GM12878 (cell line): ENCODE measurements at regions not wholly inside any gene's neighbourhood (a gene's known extent, or its start where the extent isn't known, plus 50 kb on each side); places are given as distances from the start of the nearest gene placed in this dataset.

Experiments used
- ATAC-seq: fragments of 200-7000 bp; cut with Tn5 transposase; 3 replicates; pipeline ENCODE4 v1.9.1; 2020; ENCODE audit warnings: mild to moderate bottlenecking, moderate library complexity
- BruUV-seq: library from RNA; stranded (reverse); fragments of 400-500 nt; replicated peaks from 2 replicates; lab custom pipeline; 2021; lab: Mats Ljungman, UMichigan
- CTCF ChIA-PET: fragments of 300-600 bp; sonication (Branson Sonifier 250); formaldehyde crosslinking; extraction: SDS; loops from one replicate; lab custom pipeline; 2021; ENCODE audit warnings: inconsistent platforms; lab: Yijun Ruan, JAX
- POLR2A ChIA-PET: fragments of 350-600 bp; formaldehyde crosslinking; extraction: SDS; loops from one replicate; lab custom pipeline; 2021; ENCODE audit warnings: inconsistent platforms; lab: Charles Lee
- RAD21 ChIA-PET: fragments of 300-600 bp; sonication (Branson Sonifier 250); formaldehyde crosslinking; loops from one replicate; lab custom pipeline; 2023; ENCODE audit warnings: antibody characterized with exemption; ENCODE audit not compliant: unreplicated experiment; lab: Charles Lee
- SMC1A ChIA-PET: fragments of 300-600 bp; sonication (Branson Sonifier 250); formaldehyde crosslinking; loops from one replicate; lab custom pipeline; 2023; ENCODE audit not compliant: unreplicated experiment, uncharacterized antibody; lab: Charles Lee
- DNase-seq: peaks from one replicate; pipeline ENCODE4 v3.0.0-alpha.2; 2011; ENCODE audit warnings: low read depth, low spot score
- FAIRE-seq: peaks from 3 replicates; lab custom pipeline; 2011; peaks lifted over from hg19 to GRCh38; lab: Jason Lieb, UNC
- H2AFZ ChIP-seq: 2 replicates; pipeline ENCODE4 v1.6.0; 2011; ENCODE audit warnings: low read depth, low read length, control low read depth; ENCODE audit not compliant: control insufficient read depth
- H3K27ac ChIP-seq: 2 replicates; pipeline ENCODE4 v1.5.1; 2011; ENCODE audit warnings: control low read depth; ENCODE audit not compliant: control insufficient read depth, insufficient read depth
- H3K27me3 ChIP-seq, 2 experiments: replicated peaks in 1 of 2; 2 replicates each; pipeline versions ENCODE4 v1.6.0 to v1.6.1; 2011; ENCODE audit warnings: low read length in 1 of 2; ENCODE audit not compliant: control insufficient read depth in 2 of 2, insufficient read depth in 2 of 2
- H3K36me3 ChIP-seq, 2 experiments: 2 replicates each; pipeline ENCODE4 v1.5.1; 2011; ENCODE audit warnings: low read length in 1 of 2; ENCODE audit not compliant: control insufficient read depth in 2 of 2, insufficient read depth in 2 of 2
- H3K4me1 ChIP-seq: 2 replicates; pipeline ENCODE4 v1.6.1; 2011; ENCODE audit warnings: mild to moderate bottlenecking, low read length, moderate library complexity, mixed read lengths; ENCODE audit not compliant: control insufficient read depth, insufficient read depth
- H3K4me2 ChIP-seq: 2 replicates; pipeline ENCODE4 v1.6.0; 2011; ENCODE audit warnings: control low read depth; ENCODE audit not compliant: control insufficient read depth, insufficient read depth
- H3K4me3 ChIP-seq: fragments of 200-600 bp; sonication (generic); 2 replicates; pipeline ENCODE4 v1.5.1; 2016
- H3K79me2 ChIP-seq: 2 replicates; pipeline ENCODE4 v1.6.0; 2011; ENCODE audit warnings: low read length; ENCODE audit not compliant: control insufficient read depth, insufficient read depth
- H3K9ac ChIP-seq: 2 replicates; pipeline ENCODE4 v1.8.0; 2011; ENCODE audit warnings: low read length, control low read depth, mixed read lengths; ENCODE audit not compliant: control insufficient read depth, insufficient read depth
- H3K9me3 ChIP-seq: replicated peaks from 3 replicates; pipeline ENCODE4 v1.5.1; 2011; ENCODE audit warnings: mild to moderate bottlenecking, low read length; ENCODE audit not compliant: control insufficient read depth, insufficient read depth
- H4K20me1 ChIP-seq: 2 replicates; pipeline ENCODE4 v1.6.0; 2011; ENCODE audit not compliant: control insufficient read depth, insufficient read depth
- BACH1 ChIP-seq: fragments of 450-650 bp; IDR thresholded peaks from 2 replicates; pipeline ENCODE4 v1.6.1; 2017; ENCODE audit warnings: mild to moderate bottlenecking, borderline replicate concordance
- HDAC2 ChIP-seq: fragments of 200-600 bp; sonication (generic); IDR thresholded peaks from 2 replicates; pipeline ENCODE4 v1.6.1; 2017
- NBN ChIP-seq: fragments of 450-650 bp; IDR thresholded peaks from 2 replicates; pipeline ENCODE4 v1.6.1; 2016
- NRF1 ChIP-seq: conservative IDR thresholded peaks from 2 replicates; pipeline ENCODE4 v1.6.1; 2011; ENCODE audit warnings: mild to moderate bottlenecking, low read depth, low read length, improper control_type of control experiment
- RAD51 ChIP-seq: fragments of 450-650 bp; IDR thresholded peaks from 2 replicates; pipeline ENCODE4 v1.6.1; 2016; ENCODE audit warnings: moderate library complexity, mild to moderate bottlenecking, inconsistent platforms
- SP1 ChIP-seq: IDR thresholded peaks from one replicate; pipeline ENCODE4 v1.6.1; 2011; ENCODE audit warnings: low read depth, low read length
- SREBF2 ChIP-seq: IDR thresholded peaks from 2 replicates; pipeline ENCODE4 v1.6.1; 2012; ENCODE audit warnings: mild to moderate bottlenecking, low read length
- ZBED1 ChIP-seq: IDR thresholded peaks from 2 replicates; pipeline ENCODE4 v1.6.1; 2016; ENCODE audit warnings: borderline replicate concordance
- ZNF217 ChIP-seq: fragments of 450-650 bp; IDR thresholded peaks from 2 replicates; pipeline ENCODE4 v1.6.1; 2017; ENCODE audit warnings: antibody characterized with exemption, mild to moderate bottlenecking
- in situ Hi-C: fragments of 300-500 bp; cut with MboI; formaldehyde crosslinking; loops from 9 replicates; pipeline ENCODE4 v1.14.3; 2018; ENCODE audit warnings: mixed read lengths
- intact Hi-C: fragments of 100-400 bp; cut with micrococcal nuclease; formaldehyde crosslinking; loops from one replicate; pipeline ENCODE4 v1.14.2; 2022; ENCODE audit not compliant: unreplicated experiment
- TF ChIP-seq, protein P1 (sequence below): IDR thresholded peaks from 2 replicates; pipeline ENCODE4 v1.6.1; 2012; ENCODE audit warnings: mild to moderate bottlenecking, low read depth, low read length
- TF ChIP-seq, protein P2 (sequence below): fragments of 450-650 bp; formaldehyde crosslinking; IDR thresholded peaks from 2 replicates; pipeline ENCODE4 v1.4.0; 2022; ENCODE audit warnings: mild to moderate bottlenecking, moderate library complexity
- TF ChIP-seq, protein P3 (sequence below): IDR thresholded peaks from 2 replicates; pipeline ENCODE4 v1.6.1; 2011; ENCODE audit warnings: mild to moderate bottlenecking, low read depth, low read length, moderate library complexity; ENCODE audit not compliant: insufficient replicate concordance

DNA sequence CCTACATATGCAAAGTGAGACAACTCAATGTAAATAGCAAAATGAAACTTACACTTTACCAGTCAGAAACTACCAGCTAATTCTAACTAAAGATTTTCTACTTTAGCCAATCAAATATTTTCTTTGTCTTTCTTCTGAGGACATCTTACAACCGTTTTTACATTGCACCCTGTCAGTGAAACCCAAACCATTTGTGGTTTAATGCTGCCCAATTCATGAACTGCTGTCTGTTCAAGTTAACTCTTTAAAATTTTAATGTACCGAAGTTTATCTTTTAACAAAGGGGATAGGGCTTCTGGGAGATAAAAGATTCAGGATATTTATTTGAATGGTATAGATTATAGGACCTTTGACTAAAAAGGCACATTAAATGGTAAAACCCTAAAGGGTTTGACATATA is 121.3 kb upstream of the HDDC2 start (continued):
- TF ChIP-seq, protein P1, sequence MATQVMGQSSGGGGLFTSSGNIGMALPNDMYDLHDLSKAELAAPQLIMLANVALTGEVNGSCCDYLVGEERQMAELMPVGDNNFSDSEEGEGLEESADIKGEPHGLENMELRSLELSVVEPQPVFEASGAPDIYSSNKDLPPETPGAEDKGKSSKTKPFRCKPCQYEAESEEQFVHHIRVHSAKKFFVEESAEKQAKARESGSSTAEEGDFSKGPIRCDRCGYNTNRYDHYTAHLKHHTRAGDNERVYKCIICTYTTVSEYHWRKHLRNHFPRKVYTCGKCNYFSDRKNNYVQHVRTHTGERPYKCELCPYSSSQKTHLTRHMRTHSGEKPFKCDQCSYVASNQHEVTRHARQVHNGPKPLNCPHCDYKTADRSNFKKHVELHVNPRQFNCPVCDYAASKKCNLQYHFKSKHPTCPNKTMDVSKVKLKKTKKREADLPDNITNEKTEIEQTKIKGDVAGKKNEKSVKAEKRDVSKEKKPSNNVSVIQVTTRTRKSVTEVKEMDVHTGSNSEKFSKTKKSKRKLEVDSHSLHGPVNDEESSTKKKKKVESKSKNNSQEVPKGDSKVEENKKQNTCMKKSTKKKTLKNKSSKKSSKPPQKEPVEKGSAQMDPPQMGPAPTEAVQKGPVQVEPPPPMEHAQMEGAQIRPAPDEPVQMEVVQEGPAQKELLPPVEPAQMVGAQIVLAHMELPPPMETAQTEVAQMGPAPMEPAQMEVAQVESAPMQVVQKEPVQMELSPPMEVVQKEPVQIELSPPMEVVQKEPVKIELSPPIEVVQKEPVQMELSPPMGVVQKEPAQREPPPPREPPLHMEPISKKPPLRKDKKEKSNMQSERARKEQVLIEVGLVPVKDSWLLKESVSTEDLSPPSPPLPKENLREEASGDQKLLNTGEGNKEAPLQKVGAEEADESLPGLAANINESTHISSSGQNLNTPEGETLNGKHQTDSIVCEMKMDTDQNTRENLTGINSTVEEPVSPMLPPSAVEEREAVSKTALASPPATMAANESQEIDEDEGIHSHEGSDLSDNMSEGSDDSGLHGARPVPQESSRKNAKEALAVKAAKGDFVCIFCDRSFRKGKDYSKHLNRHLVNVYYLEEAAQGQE = no peak

DNA sequence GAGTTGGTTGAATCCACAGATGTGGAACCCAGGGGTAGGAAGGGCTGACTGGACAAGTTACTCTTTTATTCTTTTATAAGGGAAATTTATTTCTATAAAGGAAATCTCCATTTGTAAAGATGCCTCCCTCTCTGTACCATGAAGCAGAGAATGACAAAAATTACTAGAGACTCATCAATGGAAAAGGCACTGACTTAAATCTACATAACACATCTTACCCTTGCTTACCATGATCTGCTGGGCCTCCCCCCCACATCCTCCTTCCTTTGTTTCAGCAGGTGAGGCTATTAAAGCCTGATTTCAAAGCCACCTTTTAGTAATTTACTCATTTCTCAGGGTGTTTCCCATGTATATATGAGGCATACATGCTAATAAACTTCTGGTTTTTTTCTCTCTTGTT is 130.2 kb upstream of the HDDC2 start:
- ChIA-PET CTCF (no interaction called here), POLR2A (no interaction called here), SMC1A (no interaction called here), RAD21 (no interaction called here)
- DNase-seq (no peak), ATAC-seq (no peak), FAIRE-seq (no peak)
- Histone ChIP-seq H3K9me3 (no peaks in the 10 kb centered on the region), H3K36me3 (no peaks in the 10 kb centered on the region), H3K4me1 (no peaks in the 10 kb centered on the region), H3K4me2 (no peak overlapping the region), H3K4me3 (no peak overlapping the region), H3K79me2 (no peaks in the 10 kb centered on the region), H2AFZ (no peak overlapping the region), H3K9ac (no peak overlapping the region), H3K27me3 (no peaks in the 10 kb centered on the region), H3K27ac (no peak overlapping the region), H4K20me1 (no peaks in the 10 kb centered on the region)
- BruUV-seq = no TSS peak
- in situ Hi-C loops = no loop called here
- no peak for TF ChIP-seq SP1
- no peak for TF ChIP-seq BACH1
- no peak for TF ChIP-seq SREBF2
- TF ChIP-seq NBN = no peak
- no peak for TF ChIP-seq HDAC2
- TF ChIP-seq, protein P2, sequence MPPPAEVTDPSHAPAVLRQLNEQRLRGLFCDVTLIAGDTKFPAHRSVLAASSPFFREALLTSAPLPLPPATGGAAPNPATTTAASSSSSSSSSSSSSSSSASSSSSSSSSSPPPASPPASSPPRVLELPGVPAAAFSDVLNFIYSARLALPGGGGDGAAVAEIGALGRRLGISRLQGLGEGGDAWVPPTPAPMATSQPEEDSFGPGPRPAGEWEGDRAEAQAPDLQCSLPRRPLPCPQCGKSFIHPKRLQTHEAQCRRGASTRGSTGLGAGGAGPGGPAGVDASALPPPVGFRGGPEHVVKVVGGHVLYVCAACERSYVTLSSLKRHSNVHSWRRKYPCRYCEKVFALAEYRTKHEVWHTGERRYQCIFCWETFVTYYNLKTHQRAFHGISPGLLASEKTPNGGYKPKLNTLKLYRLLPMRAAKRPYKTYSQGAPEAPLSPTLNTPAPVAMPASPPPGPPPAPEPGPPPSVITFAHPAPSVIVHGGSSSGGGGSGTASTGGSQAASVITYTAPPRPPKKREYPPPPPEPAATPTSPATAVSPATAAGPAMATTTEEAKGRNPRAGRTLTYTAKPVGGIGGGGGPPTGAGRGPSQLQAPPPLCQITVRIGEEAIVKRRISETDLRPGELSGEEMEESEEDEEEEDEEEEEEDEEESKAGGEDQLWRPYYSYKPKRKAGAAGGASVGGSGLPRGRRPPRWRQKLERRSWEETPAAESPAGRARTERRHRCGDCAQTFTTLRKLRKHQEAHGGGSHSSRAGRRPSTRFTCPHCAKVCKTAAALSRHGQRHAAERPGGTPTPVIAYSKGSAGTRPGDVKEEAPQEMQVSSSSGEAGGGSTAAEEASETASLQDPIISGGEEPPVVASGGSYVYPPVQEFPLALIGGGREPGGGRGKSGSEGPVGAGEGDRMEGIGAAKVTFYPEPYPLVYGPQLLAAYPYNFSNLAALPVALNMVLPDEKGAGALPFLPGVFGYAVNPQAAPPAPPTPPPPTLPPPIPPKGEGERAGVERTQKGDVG (CRISPR knock-in tag) = no peak
- TF ChIP-seq RAD51 = no peak
- no peak for TF ChIP-seq ZNF217
- no peak for TF ChIP-seq NRF1
- TF ChIP-seq ZBED1 = no peak
- TF ChIP-seq, protein P3, sequence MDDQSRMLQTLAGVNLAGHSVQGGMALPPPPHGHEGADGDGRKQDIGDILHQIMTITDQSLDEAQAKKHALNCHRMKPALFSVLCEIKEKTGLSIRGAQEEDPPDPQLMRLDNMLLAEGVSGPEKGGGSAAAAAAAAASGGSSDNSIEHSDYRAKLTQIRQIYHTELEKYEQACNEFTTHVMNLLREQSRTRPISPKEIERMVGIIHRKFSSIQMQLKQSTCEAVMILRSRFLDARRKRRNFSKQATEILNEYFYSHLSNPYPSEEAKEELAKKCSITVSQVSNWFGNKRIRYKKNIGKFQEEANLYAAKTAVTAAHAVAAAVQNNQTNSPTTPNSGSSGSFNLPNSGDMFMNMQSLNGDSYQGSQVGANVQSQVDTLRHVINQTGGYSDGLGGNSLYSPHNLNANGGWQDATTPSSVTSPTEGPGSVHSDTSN = no peak
- intact Hi-C loops = no loop called here
